Kidney glomerular epithelial cell (primary cell): ENCODE measurements at regions not wholly inside any gene's neighbourhood (a gene's known extent, or its start where the extent isn't known, plus 50 kb on each side); places are given as distances from the start of the nearest gene placed in this dataset.
"Not testable (repeated sequence)": the region's sequence is repeated elsewhere in the genome, so short reads cannot be mapped to it uniquely, and the experiment has no call there.

Experiments used
- DNase-seq: peaks from one replicate; lab custom pipeline; 2025; lab: John Stamatoyannopoulos, UW

DNA sequence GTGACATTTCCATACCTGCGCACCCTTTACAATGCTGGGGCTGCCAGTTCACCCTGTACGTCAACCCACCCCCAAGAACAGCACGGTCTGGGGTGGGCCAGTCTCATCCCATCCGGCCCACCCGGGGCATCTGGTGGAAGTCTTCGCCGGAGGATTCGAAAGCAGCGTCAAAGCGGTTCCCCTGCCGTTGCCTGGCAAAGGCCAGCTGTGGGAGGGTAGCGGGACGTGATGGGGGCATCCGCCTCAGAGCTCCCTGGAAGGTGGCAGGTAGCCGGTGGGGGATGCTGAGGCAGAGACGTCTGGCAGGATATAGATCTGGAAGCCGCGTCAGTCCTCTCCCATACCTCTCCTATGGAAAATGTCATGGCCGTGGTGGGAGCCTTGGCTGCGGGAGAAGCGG is 749.1 kb upstream of the DEFB115 start:
- DNase-seq = not testable (repeated sequence)

GRCh38 chr20:30511322-30512030 is 746.0 kb upstream of the DEFB115 start:
- DNase-seq = no peak

- no peak for DNase-seq
Measured at GRCh38 chr20:30513050-30513628, 744.3 kb upstream of the DEFB115 start.

GRCh38 chr20:30515915-30516314 is 741.5 kb upstream of the DEFB115 start:
- DNase-seq = not testable (repeated sequence)

DNA sequence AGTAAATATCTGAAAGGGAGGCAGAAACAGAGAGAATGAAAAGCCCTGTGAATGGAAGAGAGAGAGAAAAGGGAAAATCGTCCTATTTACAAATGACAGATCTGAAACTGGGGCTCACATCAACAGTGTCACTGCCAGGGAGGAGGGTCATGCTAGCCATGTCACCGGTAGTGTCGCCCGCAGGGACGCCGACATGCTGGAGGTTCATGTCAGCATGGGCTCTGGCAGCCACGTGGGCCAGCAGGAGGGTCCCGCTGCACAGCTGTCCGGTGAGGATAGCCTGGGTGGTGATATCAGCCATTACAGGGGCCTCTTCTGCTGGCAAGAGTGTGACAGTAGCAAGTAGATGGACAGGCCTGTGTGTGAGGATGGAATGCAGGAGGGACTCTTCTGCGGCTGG is 738.6 kb upstream of the DEFB115 start:
- not testable (repeated sequence) for DNase-seq

GRCh38 chr20:30521686-30522415 is 735.6 kb upstream of the DEFB115 start:
- DNase-seq = not testable (repeated sequence)

DNA sequence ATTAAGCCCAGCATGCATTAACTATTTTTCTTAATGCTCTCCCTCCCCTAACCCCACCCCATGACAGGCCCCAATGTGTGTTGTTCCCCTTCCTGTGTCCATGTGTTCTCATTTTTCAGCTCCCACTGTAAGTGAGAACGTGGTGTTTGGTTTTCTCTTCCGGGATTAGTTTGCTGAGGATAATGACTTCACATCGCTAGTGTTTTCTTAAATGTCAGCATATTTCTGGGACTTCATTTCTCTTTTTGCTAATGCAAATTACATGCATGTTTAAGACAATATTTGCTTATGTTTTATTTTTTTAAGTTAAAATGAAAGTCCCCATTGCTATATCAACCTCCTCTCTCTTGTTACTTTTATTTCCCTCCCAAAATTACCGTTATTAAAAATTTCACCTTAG is 733.3 kb upstream of the DEFB115 start:
- DNase-seq = not testable (repeated sequence)

GRCh38 chr20:30524761-30525160 is 732.7 kb upstream of the DEFB115 start:
- not testable (repeated sequence) for DNase-seq

GRCh38 chr20:30533653-30534052 is 723.8 kb upstream of the DEFB115 start:
- DNase-seq = not testable (repeated sequence)

DNA sequence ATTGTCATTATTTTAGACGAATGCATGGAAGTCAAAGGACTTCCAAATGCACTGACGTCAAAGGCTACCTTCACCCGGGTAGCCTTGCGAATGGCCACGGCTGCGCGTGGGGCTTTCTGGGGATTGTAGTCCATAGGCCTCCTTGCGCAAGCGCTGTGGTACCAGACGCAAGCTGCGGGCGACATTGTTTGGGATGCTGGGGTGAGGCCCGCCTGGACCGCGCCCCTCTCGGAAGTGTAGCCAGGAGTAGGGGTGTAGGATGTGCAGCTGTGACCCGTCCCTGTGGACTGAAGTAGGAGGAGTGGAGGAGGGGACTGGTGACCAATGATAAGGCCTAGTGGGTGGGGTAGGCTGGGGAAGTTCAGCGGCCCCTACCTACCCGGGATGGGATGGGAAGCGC is 720.0 kb upstream of the DEFB115 start:
- DNase-seq = peak; percentile 0

GRCh38 chr20:30540330-30541069 is 717.0 kb upstream of the DEFB115 start:
- DNase-seq = not testable (repeated sequence)

DNA sequence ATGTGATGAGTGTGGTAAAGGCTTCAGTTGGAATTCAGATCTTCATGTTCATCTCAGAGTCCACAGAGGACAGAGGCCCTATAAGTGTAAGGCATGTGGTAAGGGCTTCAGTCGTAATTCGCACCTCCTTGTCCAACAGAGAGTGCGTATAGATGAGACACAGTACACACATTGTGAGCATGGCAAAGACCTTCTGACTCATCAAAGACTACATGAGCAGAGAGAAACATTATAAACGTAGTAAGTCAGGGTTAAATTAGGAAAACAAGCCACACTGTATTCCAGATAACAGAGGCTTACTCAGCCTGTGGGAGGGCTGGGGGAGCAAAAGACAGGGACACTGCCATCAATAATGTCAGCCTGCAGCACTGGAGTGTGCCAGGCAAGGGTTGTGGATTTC is 706.2 kb upstream of the DEFB115 start:
- DNase-seq = not testable (repeated sequence)

GRCh38 chr20:30556797-30557196 is 700.7 kb upstream of the DEFB115 start:
- not testable (repeated sequence) for DNase-seq

DNA sequence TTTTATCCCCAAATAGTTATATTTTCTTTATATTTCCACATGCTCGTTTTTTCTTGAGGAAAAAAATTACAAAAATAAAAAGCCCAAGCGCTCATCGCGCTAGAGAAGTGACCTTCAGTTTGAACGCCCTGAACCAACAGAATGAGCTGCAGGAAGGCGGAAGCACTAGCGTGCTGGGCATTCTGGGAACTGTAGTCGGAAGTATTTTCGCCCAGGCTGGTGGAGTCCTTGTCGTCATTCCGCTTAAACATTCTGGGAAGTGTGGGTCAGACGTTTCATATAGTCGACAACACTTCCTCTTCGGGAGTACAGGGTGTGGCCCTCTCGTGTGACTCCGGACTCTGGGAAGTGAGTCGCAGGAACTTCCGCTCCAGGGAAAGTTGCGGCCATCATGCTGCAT is 692.4 kb upstream of the DEFB115 start:
- DNase-seq = not testable (repeated sequence)

DNA sequence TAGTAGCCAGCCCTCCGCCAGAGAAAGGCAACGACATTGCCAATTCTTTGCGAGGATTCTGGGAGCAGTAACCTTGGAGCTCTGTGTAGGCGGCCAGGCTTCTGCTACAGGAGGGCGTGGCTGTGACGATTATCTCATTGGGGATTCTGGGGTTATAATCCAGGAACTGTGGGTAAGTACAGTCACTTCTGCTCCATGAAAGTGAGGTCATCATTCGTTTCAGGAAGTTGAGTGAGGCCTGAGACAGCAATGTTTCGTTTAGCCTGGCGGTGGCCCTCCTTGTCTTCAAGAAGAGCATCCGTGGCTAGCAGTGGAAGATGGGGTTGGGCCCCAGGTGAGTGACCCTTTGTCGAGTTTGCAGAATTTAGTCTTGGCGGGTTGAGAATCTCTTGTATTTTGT is 687.6 kb upstream of the DEFB115 start:
- DNase-seq = not testable (repeated sequence)

DNA sequence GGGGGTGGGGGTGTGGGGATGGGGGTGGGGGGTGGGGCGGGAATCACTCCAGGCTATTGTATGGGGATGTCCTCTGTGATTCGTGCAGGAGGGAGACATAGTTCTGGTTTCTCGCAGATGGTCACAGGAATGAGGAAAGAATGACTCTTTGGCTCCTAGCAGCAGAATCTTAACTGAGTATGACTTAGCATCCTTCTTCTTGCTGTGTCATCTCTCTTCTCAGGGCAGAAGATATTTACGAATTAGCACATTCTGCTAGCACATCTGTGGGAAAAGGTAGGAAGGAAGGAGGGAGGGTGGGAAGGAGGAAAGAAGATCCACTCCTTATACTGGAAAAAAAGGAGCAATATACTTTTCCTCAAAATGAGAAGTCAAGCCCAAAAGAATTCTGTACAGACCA is 686.8 kb upstream of the DEFB115 start:
- DNase-seq = not testable (repeated sequence)

GRCh38 chr20:30574337-30574736 is 683.1 kb upstream of the DEFB115 start:
- not testable (repeated sequence) for DNase-seq

GRCh38 chr20:30579069-30579468 is 678.4 kb upstream of the DEFB115 start:
- DNase-seq = not testable (repeated sequence)

- peak; percentile 58 for DNase-seq
Measured at GRCh38 chr20:30579824-30580438, 677.5 kb upstream of the DEFB115 start.

DNA sequence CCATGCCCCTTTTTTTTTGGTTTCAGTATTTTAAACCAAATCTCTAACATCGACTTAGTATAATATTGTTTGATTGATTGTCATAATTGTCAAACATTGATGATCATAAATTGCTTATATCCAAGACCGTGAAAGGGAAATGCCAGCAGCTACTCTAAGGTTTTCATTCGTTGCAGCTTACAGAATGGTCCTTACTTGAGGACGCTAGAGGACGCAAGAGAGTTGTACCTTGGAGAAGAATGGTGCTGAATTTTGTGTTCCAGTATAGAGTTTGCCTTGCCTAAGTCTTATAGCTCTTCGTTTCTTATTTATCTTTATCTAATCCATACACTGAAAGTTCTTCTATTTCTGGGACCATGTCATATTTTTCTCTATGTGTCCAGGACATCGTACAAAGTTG is 675.6 kb upstream of the DEFB115 start:
- peak; percentile 5 for DNase-seq

- not testable (repeated sequence) for DNase-seq
Measured at GRCh38 chr20:30584403-30584802, 673.1 kb upstream of the DEFB115 start.
